ENCODE measurements at regions not wholly inside any gene's neighbourhood (a gene's known extent, or its start where the extent isn't known, plus 50 kb on each side); places are given as distances from the start of the nearest gene placed in this dataset.

- H3K9me3 Mint-ChIP-seq, result no peaks in the 10 kb centered on the region
- POLR2A ChIA-PET, result no interaction called here
- no peak overlapping the region for H3K27ac Mint-ChIP-seq
- DNase-seq, result no peak
- H3K4me3 Mint-ChIP-seq, result no peak overlapping the region
- no peaks in the 10 kb centered on the region for H3K27me3 Mint-ChIP-seq
- no peaks in the 10 kb centered on the region for H3K4me1 Mint-ChIP-seq
- CTCF ChIA-PET, result no interaction called here
- H3K36me3 Mint-ChIP-seq (ENCODE audit: low read depth), result no peaks in the 10 kb centered on the region
Observed at GRCh38 chr9:13596383-13596970, 317.0 kb upstream of the MPDZ start.

DNA sequence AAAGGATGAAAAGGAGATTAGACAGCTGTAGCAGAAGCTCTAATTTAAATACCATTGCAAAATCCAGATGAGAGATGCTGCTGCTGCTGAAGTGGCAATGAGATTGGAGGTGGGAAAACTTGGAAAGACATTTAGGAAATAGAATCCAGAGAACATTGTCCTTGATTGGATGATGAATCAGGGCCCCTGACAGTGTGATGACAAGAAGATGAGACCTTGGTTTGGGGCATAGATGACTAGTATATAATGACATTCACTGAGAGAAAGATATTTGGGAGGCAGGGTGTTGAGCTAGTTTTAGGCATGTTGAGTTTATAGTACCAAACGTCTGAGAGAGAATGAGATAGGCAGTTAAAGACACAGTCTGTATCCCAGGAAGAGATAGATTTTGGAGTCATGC lies 311.5 kb upstream of the MPDZ start:
- Mint-ChIP-seq H3K27ac (no peak overlapping the region), H3K36me3 (ENCODE audit: low read depth) (no peaks in the 10 kb centered on the region), H3K4me1 (no peaks in the 10 kb centered on the region), H3K4me3 (no peak overlapping the region), H3K9me3 (no peaks in the 10 kb centered on the region), H3K27me3 (no peaks in the 10 kb centered on the region)
- ChIA-PET CTCF (no interaction called here), POLR2A (no interaction called here)
- DNase-seq, result no peak

- Mint-ChIP-seq H3K4me1 (no peaks in the 10 kb centered on the region), H3K4me3 (no peak overlapping the region), H3K9me3 (no peaks in the 10 kb centered on the region), H3K27ac (no peak overlapping the region), H3K36me3 (ENCODE audit: low read depth) (no peaks in the 10 kb centered on the region), H3K27me3 (no peaks in the 10 kb centered on the region)
- ChIA-PET CTCF (no interaction called here), POLR2A (no interaction called here)
- DNase-seq, result no peak
Observed at GRCh38 chr9:13589034-13589737, 309.7 kb upstream of the MPDZ start.

DNA sequence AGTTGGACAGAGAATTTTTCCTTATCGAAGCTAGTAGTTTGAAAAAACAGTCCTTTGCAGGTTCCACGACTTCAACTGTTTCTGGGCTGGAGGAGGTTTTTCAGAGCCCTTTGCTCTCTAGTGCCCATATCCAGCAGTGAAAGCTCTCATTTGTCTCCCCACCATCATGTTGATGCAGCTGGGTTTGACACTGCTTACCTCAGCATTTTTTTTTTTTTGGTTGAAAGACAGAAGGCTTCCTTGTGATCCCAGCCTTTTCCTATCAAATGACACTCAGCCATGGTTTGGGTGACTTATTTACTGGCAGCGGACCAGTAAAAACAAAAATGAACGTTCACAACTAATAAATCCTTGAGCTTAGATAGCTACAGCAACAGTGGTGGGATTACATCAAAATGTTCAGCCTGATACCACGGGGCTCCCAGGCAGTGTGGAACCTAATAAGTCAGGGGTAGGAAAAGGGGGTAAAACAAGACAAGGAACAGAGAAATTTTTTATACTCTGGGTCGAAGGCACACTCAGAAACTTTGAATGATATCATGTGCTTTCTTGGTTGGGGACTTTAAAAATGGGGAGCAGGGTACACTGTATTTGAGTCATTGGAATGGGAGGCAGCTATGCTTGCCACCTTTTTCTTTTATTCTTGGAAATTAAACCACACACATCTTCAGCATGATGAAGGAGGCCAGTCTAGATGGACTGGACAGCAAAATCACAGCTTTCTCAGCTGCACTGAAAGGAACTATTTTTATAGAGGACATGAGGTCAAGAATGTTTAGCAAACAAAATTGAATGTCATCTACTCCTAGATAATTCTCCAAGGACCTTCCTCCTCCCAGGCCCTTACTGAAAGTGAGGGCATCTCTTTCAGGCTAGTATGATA lies 308.9 kb upstream of the MPDZ start:
- Mint-ChIP-seq H3K27ac (no peak overlapping the region), H3K27me3 (no peaks in the 10 kb centered on the region), H3K36me3 (ENCODE audit: low read depth) (no peaks in the 10 kb centered on the region), H3K4me3 (no peak overlapping the region), H3K9me3 (no peaks in the 10 kb centered on the region), H3K4me1 (no peaks in the 10 kb centered on the region)
- ChIA-PET CTCF (no interaction called here), POLR2A (no interaction called here)
- DNase-seq, result no peak

DNA sequence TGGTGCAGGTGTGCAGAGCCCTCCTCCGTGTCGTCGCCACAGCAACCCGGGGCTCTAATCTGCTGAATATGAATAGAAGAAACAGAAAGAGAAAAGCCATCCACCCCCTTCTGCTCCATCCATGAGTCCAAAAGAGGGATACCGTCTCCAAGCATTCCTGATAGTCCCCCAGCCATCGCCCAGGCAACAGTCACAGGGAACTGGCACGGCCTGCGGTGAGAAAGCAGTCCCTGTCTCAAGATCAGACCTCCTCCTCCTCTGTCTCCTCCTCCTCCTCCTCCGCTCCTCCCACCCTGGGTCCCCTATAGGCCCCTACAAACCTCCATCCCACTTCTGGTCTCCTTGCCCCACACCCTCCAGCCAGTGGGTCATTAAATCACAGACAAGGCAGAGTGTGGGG lies 308.1 kb upstream of the MPDZ start:
- Mint-ChIP-seq H3K36me3 (ENCODE audit: low read depth) (no peaks in the 10 kb centered on the region), H3K4me1 (no peaks in the 10 kb centered on the region), H3K27me3 (no peaks in the 10 kb centered on the region), H3K4me3 (no peak overlapping the region), H3K9me3 (no peaks in the 10 kb centered on the region), H3K27ac (no peak overlapping the region)
- POLR2A ChIA-PET, result no interaction called here
- CTCF ChIA-PET, result no interaction called here
- no peak for DNase-seq

DNA sequence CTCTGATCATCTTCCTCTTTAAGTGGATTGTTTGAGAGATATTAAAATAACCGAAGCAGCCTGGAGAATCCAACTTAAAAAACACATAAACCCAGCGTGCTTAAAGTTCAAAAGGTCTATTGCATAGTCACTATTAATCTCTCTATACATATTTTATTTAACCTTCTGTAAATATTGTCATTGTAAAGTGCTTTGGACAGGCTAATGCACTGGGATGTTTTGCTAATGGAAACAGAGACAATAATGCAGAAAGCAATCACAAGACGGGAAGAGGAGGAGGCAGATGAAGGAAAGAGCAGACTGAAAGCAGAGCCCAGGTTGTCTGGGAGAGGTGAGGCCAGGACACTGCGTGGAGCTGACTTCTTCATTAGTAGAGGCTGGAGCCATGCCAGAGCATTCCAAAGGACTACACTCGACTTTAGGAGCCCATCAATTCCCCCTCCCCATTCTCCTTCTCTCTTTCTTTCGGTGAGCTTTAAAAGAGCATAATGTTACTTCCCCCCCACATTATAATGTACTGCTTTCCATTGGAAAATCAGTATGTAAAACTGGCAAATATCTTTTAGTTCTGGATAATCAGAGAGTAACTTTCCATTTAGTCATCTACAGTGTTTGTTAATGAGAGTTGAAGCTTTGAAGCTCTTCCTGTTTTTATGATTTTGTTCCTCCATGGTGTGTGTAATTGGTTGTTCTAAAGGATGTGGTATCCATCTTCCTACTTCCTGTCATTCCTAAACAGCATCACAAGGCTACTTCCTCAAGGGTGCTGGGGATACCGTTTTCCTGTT lies 307.3 kb upstream of the MPDZ start:
- H3K27ac Mint-ChIP-seq, result no peak overlapping the region
- CTCF ChIA-PET, result no interaction called here
- no peak overlapping the region for H3K4me3 Mint-ChIP-seq
- H3K27me3 Mint-ChIP-seq, result no peaks in the 10 kb centered on the region
- H3K4me1 Mint-ChIP-seq, result no peaks in the 10 kb centered on the region
- H3K36me3 Mint-ChIP-seq (ENCODE audit: low read depth), result no peaks in the 10 kb centered on the region
- POLR2A ChIA-PET, result no interaction called here
- no peaks in the 10 kb centered on the region for H3K9me3 Mint-ChIP-seq
- DNase-seq, result no peak

- Mint-ChIP-seq H3K27ac (no peak overlapping the region), H3K27me3 (no peaks in the 10 kb centered on the region), H3K4me3 (no peak overlapping the region), H3K4me1 (no peaks in the 10 kb centered on the region), H3K9me3 (no peaks in the 10 kb centered on the region), H3K36me3 (ENCODE audit: low read depth) (no peaks in the 10 kb centered on the region)
- ChIA-PET CTCF (no interaction called here), POLR2A (no interaction called here)
- DNase-seq, result no peak
Observed at GRCh38 chr9:13580760-13581159, 301.3 kb upstream of the MPDZ start.

DNA sequence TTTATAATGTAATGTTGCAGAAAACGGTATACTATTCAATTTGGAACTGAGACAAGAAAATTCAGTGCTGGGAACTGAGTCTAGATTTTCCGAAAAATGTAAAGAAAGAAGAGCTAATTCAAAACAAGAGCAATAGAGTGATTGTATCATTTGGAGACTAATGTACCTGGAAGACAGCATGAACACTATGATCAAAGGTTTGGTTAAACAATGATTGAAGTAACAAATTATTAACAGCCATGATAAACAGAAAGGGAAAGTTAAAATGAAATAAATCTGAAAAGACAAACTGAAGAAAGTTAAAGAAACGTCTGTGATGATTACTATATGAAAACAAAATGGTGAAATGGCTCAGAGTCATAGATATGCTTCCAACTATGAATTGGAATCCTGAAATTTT lies 300.6 kb upstream of the MPDZ start:
- ChIA-PET POLR2A (no interaction called here), CTCF (no interaction called here)
- H3K36me3 Mint-ChIP-seq (ENCODE audit: low read depth), result no peaks in the 10 kb centered on the region
- no peaks in the 10 kb centered on the region for H3K27me3 Mint-ChIP-seq
- no peak overlapping the region for H3K27ac Mint-ChIP-seq
- H3K4me1 Mint-ChIP-seq, result no peaks in the 10 kb centered on the region
- no peak overlapping the region for H3K4me3 Mint-ChIP-seq
- no peaks in the 10 kb centered on the region for H3K9me3 Mint-ChIP-seq
- DNase-seq, result no peak

DNA sequence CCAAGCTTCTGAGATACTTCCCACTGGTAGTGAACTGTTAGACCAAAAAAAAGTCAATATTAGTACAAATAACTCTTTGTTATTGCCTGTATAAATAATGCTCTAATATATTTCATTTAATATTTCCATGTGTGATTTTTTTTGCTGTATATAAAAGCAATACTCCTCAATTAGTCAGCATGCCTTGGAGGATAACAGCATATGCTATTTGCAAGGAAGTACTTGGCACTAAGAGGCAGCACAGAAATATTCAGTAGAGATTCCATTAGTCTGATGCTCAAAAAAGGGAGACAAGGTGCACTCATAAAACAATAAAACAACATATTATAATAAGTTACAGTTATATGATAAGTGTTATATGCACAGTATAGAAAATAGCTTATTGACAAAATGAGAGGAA lies 296.6 kb upstream of the MPDZ start:
- CTCF ChIA-PET, result no interaction called here

GRCh38 chr9:13575558-13575957 lies 296.1 kb upstream of the MPDZ start:
- no peak overlapping the region for H3K4me3 Mint-ChIP-seq
- H3K36me3 Mint-ChIP-seq (ENCODE audit: low read depth), result no peaks in the 10 kb centered on the region
- CTCF ChIA-PET, result no interaction called here
- no peaks in the 10 kb centered on the region for H3K27me3 Mint-ChIP-seq
- H3K27ac Mint-ChIP-seq, result no peak overlapping the region
- H3K9me3 Mint-ChIP-seq, result no peaks in the 10 kb centered on the region
- POLR2A ChIA-PET, result no interaction called here
- no peak for DNase-seq
- H3K4me1 Mint-ChIP-seq, result no peaks in the 10 kb centered on the region

More for the DNA sequence above, 296.6 kb upstream of the MPDZ start:
- no peak overlapping the region for H3K4me3 Mint-ChIP-seq
- no peaks in the 10 kb centered on the region for H3K9me3 Mint-ChIP-seq
- no peak overlapping the region for H3K27ac Mint-ChIP-seq
- H3K36me3 Mint-ChIP-seq (ENCODE audit: low read depth), result no peaks in the 10 kb centered on the region
- no peak for DNase-seq
- POLR2A ChIA-PET, result no interaction called here
- H3K27me3 Mint-ChIP-seq, result no peaks in the 10 kb centered on the region
- H3K4me1 Mint-ChIP-seq, result no peaks in the 10 kb centered on the region

DNA sequence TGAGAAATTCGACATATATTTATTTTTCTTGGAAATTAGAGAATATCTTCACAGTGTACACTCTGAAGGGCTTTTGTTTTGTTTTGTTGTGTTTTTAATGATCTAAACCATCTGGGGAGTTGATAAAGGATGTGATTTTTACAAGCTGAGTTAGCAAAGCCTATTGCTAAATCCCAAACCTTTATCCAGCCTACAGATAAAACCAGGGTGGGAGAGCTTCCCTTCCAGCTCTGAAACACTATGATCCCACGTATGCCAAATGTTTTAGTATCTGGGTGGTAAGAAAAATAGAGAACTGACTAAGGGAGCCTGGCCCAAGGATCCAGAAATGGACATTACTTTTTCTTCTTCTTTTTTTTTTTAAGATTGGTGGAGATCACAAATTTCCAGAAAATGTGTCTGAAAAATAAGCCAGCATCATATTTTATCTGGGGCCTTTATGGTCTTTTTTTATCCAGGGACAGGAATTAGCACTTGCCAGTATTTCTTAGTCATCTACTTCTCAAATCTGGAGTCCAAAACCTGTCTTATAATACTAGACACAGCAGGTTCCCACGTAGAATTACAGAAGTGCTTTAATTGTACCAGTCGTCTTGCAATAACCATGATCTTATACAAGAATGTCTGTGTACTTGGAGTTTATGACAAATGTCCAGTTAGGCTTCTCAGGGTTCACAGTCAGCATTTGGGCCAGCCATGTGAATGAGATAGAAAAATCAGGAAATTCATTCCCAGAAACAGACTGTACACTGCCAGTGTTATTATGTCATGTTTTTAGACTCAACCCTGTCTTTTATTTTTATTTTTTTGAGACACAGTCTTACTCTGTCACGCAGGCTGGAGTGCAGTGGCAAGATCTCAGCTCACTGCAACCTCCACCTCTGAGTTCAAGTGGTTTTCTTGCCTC lies 290.8 kb upstream of the MPDZ start:
- Mint-ChIP-seq H3K4me1 (no peaks in the 10 kb centered on the region), H3K36me3 (ENCODE audit: low read depth) (no peaks in the 10 kb centered on the region), H3K4me3 (no peak overlapping the region), H3K27me3 (peaks cover 3% of the 10 kb centered on the region), H3K9me3 (no peaks in the 10 kb centered on the region), H3K27ac (no peak overlapping the region)
- no peak for DNase-seq
- POLR2A ChIA-PET, result no interaction called here
- CTCF ChIA-PET, result no interaction called here

DNA sequence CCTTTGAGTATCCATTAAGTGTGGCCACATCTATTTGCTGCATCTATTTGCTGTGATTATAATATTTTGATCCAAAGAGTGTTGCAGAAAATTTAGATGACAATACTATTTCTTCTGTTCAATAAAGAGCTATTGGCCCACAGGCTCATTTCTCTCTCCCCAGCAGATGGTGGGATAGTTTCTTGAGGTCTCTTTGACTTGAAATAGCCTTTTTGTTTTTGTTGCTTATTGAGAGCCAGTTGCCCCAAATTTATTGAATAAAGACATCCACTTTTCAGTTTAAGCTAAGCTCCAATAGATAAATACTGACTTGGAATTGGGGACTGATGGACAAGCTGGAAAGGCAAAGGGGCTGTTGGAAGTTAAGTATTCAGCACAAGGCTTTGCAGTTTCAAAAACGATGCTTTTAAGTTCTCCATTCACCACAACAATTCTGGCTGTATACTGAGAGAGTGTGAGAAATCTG lies 290.1 kb upstream of the MPDZ start:
- H3K27me3 Mint-ChIP-seq, result peaks cover 3% of the 10 kb centered on the region
- no peaks in the 10 kb centered on the region for H3K36me3 Mint-ChIP-seq (ENCODE audit: low read depth)
- CTCF ChIA-PET, result no interaction called here
- H3K4me1 Mint-ChIP-seq, result no peaks in the 10 kb centered on the region
- no peaks in the 10 kb centered on the region for H3K9me3 Mint-ChIP-seq
- DNase-seq, result no peak
- POLR2A ChIA-PET, result no interaction called here
- H3K4me3 Mint-ChIP-seq, result no peak overlapping the region
- no peak overlapping the region for H3K27ac Mint-ChIP-seq
